Ecto neural progenitor cell (in vitro differentiated cells): ENCODE measurements at regions not wholly inside any gene's neighbourhood (a gene's known extent, or its start where the extent isn't known, plus 50 kb on each side); places are given as distances from the start of the nearest gene placed in this dataset.

Experiments
- DNase-seq: peaks from one replicate; pipeline ENCODE4 v3.0.0-alpha.2; 2018; ENCODE audit warnings: low spot score

DNA sequence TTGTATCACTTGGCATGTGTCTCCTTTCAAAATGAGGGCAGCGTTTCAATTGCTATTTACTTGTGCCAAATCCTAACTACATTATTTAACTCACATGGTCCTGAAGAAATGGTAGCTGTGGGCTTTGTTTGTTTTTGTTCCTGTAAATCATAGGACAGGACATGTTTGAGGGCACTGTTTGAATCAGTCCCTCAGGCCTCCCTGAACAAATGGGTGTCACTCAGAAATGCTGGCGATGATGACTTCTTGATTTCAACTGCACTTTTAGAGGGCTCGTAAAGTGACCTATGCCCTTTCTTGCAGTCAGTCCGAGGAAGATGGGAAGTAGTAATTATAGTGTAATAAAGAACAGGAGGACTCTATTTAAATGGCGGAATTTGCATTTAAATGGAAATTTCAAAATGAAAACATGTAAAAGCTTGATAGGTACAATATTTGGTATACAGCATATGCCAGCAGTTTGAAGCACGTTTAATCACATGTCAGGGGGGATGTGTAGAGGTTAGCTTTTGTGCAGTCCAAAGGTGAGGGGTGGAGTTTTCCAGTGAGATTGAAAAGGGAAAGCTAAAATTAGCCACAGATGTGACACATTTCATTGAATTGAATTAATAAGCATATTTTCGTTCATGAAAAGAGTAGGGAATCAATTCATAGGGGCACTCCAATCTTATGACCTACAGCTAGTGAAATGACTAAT, 1958.7 kb upstream of the IGFBP7 start:
- no peak for DNase-seq

DNA sequence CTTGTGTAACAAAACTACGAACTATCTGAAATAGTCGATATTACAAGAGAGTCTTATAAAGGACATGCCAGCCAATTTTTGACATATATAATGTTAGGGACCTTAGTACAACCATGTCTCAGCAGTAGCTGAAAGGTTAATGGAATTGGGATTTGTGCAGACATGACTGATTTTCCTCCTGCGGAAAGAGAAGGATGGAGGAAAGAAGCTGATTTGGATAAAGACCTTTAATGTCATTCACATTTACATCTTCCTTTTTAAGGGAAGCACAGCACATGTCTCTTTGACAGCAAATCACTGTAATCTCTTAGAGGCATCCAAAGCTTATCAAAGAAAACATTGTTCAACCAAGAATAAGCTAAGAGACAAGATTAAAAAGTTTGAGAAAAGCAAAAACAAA, 1976.2 kb upstream of the IGFBP7 start:
- DNase-seq: no peak

GRCh38 chr4:59091146-59092142, 1981.3 kb upstream of the IGFBP7 start:
- no peak for DNase-seq

- DNase-seq: no peak
These were observed 1984.3 kb upstream of the IGFBP7 start for GRCh38 chr4:59094505-59094904.

GRCh38 chr4:59102311-59102710, 1992.1 kb upstream of the IGFBP7 start:
- DNase-seq: no peak

DNA sequence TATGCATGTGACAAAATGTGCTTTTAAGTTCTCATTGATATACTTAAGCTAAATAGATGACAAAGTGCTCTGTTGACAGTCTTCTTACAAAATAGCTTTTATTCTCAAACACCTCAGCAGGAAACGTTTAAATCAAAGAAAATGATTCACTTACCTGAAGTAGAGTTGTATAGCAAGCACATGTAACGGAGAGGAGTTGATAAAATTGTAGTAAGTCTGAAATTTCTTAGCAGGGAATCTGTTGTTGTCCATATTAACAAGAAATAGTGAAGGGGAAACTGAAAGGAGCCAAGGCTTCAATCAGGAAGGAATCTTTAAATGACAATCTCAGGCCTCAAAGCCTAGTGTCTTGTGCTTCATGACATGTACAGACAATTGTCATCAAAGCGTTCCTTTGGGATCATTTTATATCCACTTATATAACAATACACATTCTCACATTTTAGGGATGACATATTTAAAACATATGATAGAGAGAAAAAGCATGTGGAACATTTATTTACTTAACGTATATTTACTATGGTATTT, 2010.2 kb upstream of the IGFBP7 start:
- DNase-seq: no peak

DNA sequence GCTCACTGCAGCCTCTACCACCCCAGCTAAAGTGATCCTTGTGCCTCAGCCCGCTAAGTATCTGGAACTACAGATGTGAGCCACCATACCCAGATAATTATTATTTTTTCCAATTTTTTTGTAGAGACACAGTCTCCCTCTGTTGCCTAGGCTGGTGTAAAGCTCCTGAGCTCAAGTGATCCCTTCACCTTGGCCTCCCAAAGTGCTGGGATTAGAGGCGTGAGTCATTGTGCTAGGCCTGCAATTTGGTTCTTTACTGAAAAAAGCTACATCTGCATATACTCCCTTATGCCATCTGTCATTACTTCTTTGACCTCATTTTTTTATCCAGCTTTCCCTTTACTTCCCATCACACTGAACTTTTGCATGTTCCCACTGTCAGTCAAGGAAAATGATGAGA, 2012.4 kb upstream of the IGFBP7 start:
- DNase-seq: no peak

GRCh38 chr4:59126159-59126558, 2016.0 kb upstream of the IGFBP7 start:
- DNase-seq: no peak

DNA sequence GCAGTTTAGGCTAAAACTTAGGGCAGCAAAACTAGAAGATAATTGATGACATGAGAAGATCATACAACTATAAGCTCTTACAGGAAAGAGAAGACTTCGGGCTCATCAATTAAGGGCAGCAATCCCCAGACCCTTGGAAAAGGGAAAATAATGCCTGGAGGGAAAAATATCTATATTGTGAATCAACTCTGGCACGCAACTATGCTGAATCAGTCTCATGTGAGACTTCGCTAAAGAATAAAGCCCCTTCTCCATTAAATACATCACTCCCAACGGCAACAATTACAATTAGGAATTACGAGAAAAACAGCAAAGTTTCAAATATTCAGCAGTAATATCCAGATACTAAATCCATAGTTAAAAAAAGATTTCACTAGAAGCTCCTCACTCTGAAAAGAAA, 2016.8 kb upstream of the IGFBP7 start:
- DNase-seq: no peak

DNA sequence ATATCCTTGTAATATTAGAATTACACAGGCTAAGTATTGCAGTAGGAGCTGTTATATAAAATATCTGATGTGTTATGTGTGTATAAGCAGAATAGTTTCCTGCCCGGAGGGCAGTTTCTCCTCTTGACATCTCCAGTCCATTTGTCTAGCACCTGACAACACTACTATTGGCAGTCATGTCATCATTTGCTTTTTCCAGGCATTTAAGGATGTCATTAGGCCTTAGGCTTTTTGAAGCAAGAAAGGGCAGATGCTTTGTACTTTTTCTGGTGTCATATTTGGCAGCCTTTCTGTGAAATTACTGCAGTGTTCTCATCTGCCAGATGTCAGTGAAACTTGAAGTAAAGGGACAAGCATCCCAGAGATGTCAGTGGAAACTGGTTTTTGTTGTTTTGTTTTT, 2017.6 kb upstream of the IGFBP7 start:
- no peak for DNase-seq

- no peak for DNase-seq
These were observed 2025.2 kb upstream of the IGFBP7 start for GRCh38 chr4:59135248-59135985.

DNA sequence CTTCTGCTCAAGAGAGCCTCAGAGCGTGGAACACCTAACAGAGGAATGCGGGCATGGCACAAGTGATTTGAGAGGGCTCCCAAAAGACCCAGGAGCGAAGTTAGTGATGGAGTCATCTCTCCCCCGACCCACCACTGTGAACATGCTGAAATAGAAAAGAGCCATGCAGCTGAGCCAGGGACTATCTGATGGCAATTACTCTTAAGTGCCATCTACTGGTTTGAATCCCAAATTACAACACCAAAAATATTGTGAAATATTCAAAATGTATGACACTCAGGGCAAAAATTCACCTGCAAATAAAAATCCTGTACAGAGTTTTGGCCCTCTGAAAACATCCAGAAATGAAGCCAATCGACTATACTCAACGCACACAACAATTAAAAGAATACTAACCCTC, 2038.9 kb upstream of the ADGRL3 start:
- no peak for DNase-seq

- no peak for DNase-seq
These were observed 2024.5 kb upstream of the ADGRL3 start for GRCh38 chr4:59175617-59176016.

GRCh38 chr4:59179372-59179771, 2020.8 kb upstream of the ADGRL3 start:
- DNase-seq: no peak

- DNase-seq: no peak
These were observed 2020.0 kb upstream of the ADGRL3 start for GRCh38 chr4:59180161-59180560.

- DNase-seq: no peak
These were observed 2019.2 kb upstream of the ADGRL3 start for GRCh38 chr4:59180969-59181368.

DNA sequence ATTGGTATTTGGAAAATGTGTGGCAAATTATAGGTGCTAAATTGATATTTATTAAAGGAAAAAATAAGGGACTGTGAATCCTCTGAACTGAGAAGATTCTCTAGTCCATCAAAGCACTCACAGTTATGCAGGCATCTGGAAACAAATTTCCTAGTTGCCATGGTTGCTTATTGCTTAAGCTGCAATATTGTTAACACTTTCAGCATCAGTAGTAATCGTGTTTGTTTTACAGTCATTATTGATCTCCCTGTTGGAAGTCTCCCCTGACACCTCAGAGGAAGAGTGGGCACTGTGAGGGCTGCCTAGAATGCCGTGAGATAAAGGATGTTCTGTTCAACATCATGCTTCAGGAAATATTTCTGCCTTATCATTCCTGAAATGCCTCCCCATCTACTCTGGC, 2004.3 kb upstream of the ADGRL3 start:
- no peak for DNase-seq

GRCh38 chr4:59200992-59201391, 1999.1 kb upstream of the ADGRL3 start:
- DNase-seq: no peak

GRCh38 chr4:59217910-59218631, 1982.1 kb upstream of the ADGRL3 start:
- DNase-seq: no peak

DNA sequence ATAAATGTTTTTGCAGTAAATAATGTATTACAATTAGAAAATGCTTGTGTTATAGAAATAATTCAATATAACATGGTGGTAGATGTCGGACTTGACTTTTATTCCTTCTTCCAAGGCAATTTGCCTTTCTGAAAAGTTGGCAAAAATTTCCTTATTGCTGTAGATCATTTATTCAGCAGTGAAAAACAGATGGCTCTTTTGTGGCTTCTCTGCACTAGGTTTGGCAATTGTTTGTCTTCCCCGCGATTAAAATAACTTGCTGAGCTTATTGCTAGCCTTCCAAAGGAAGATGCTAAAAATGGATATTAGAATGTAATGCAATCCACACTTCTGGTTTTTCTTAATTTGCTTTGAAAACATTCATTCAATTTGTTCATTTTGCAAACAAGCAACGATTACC, 1977.9 kb upstream of the ADGRL3 start:
- DNase-seq: no peak

DNA sequence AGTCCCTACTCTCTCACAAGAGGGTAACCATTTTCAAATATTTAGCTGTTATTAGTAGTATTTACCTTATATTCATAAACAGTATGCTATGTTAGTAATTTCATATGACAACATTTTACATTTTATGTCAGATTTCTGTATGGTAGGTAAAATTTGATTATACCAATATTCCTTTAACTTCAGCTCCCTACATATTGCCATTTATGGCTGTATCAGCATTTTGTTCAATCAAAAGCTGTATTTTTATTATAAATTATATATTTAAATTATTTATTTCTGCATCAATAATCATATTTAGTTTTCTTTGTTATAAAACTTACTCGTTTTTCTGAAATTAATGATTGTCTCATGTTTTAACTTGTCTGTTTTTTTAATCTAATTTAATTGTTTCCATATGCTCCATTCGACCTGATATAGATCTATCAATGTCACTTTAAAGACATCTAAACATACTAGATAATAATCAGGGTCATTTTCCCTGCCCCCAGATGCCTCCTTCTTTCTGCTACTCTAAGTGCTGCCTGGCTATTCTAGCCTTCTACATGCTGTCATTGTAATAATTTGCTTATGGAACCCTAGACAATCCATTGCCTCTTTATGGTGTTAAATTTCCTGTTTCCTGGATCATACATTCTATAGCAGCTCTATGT, 1976.7 kb upstream of the ADGRL3 start:
- DNase-seq: no peak
